HCT116 (cell line): ENCODE measurements at regions not wholly inside any gene's neighbourhood (a gene's known extent, or its start where the extent isn't known, plus 50 kb on each side); places are given as distances from the start of the nearest gene placed in this dataset.

Experiments
- CTCF ChIP-seq, 3 experiments: fragments of 200-600 bp in 1 of 3; sonication (generic) in 1 of 3; IDR thresholded peaks in 2 of 3; conservative IDR thresholded peaks in 1 of 3; 2 replicates each; pipeline ENCODE4 v1.5.1; 2012 to 2017; ENCODE audit warnings: low read depth in 2 of 3, low read length in 2 of 3, antibody characterized with exemption in 1 of 3, borderline replicate concordance in 1 of 3, control low read depth in 1 of 3, mild to moderate bottlenecking in 1 of 3, mixed read lengths in 1 of 3, mixed run types in 1 of 3, moderate library complexity in 1 of 3; ENCODE audit not compliant: insufficient read depth in 1 of 3
- EGR1 ChIP-seq: IDR thresholded peaks from 2 replicates; pipeline ENCODE4 v1.6.1; 2012; ENCODE audit warnings: low read depth
- EZH2 ChIP-seq: fragments of 200-600 bp; sonication (generic); IDR thresholded peaks from 2 replicates; pipeline ENCODE4 v1.6.1; 2017; ENCODE audit warnings: antibody characterized with exemption, mixed run types
- FOSL1 ChIP-seq: IDR thresholded peaks from 2 replicates; pipeline ENCODE4 v1.6.1; 2012; ENCODE audit warnings: low read depth
- JUND ChIP-seq: IDR thresholded peaks from 2 replicates; pipeline ENCODE4 v1.6.1; 2012
- MAX ChIP-seq: IDR thresholded peaks from 2 replicates; pipeline ENCODE4 v1.6.1; 2012
- POLR2A ChIP-seq: IDR thresholded peaks from 2 replicates; pipeline ENCODE4 v1.7.0; 2011; ENCODE audit warnings: borderline replicate concordance; ENCODE audit not compliant: insufficient read depth, insufficient read length; ENCODE audit errors: extremely low read depth
- POLR2AphosphoS5 ChIP-seq: IDR thresholded peaks from 2 replicates; pipeline ENCODE4 v1.6.1; 2011; ENCODE audit warnings: mild to moderate bottlenecking, low read depth, low read length, moderate library complexity
- REST ChIP-seq: IDR thresholded peaks from 2 replicates; pipeline ENCODE4 v1.6.1; 2012; ENCODE audit warnings: low read depth
- ZBTB33 ChIP-seq: IDR thresholded peaks from 2 replicates; pipeline ENCODE4 v1.6.1; 2011; ENCODE audit warnings: mild to moderate bottlenecking, low read length, moderate library complexity; ENCODE audit not compliant: insufficient replicate concordance; ENCODE audit errors: extremely low read depth
- ZNF274 ChIP-seq: fragments of 200-500 bp; sonication (Bioruptor generic); IDR thresholded peaks from 2 replicates; pipeline ENCODE4 v1.6.1; 2014; ENCODE audit warnings: mild to moderate bottlenecking, low read depth, low read length, inconsistent platforms

GRCh38 chr5:15290953-15291352 lies 209.0 kb upstream of the FBXL7 start:
- TF ChIP-seq REST (no peak), ZBTB33 (no peak), MAX (no peak), POLR2A (no peak), CTCF (IDR thresholded peaks at IDR 0.05 in 2 of 3, conservative IDR thresholded peaks at IDR 0.05 in 1 of 3; ENCODE audit: borderline replicate concordance in 1 of 3, insufficient read depth in 1 of 3, low read depth in 2 of 3, low read length in 2 of 3) (no peak), FOSL1 (no peak), POLR2AphosphoS5 (no peak), EZH2 (no peak), ZNF274 (no peak), JUND (no peak), EGR1 (no peak)
